ENCODE measurements at regions not wholly inside any gene's neighbourhood (a gene's known extent, or its start where the extent isn't known, plus 50 kb on each side); places are given as distances from the start of the nearest gene placed in this dataset.

DNA sequence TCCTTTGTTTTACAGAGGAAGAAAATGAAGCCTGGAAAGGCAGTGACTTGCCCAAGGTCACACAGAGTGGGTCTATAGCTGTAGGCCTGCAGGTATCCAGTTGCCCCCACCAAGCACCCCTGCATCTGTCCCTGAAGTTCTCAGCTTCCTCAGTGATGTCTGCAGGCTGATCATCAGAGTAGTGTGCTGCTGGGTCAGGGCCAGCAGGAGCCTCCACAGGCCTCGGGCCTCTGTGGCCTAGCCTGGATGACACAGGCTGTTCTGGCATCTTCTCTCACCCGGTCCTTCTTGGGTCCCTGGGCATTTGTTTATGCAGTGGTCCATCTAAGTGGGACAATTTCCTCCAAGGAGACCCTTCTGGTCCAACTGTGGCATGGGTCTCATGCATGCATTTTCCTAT is 74.8 kb upstream of the E2F8 start:
- H3K27me3 ChIP-seq = no peaks in the 10 kb centered on the region
- no peak for ATAC-seq
- WGBS, 4 donors = 70 to 88% (median 77%) methylated on average over 2 of the region's 2 CpGs
- H3K4me3 ChIP-seq = no peak overlapping the region
- intact Hi-C loops (cut with DNase I) = loop anchor here in 4 of 10 donors (10.0 kb wide), 2 partner anchors 241 to 429 kb away; no protein-coding TSS in a partner anchor
- H3K9me3 ChIP-seq = no peaks in the 10 kb centered on the region
- H3K27ac ChIP-seq = no peak overlapping the region
- peaks cover 0 to 16% (median 0%) of the 10 kb centered on the region in 12 donors for H3K4me1 ChIP-seq
- no peak for DNase-seq
- no peak for TF ChIP-seq POLR2A (IDR thresholded peaks at IDR 0.05)
- H3K36me3 ChIP-seq = no peaks in the 10 kb centered on the region

DNA sequence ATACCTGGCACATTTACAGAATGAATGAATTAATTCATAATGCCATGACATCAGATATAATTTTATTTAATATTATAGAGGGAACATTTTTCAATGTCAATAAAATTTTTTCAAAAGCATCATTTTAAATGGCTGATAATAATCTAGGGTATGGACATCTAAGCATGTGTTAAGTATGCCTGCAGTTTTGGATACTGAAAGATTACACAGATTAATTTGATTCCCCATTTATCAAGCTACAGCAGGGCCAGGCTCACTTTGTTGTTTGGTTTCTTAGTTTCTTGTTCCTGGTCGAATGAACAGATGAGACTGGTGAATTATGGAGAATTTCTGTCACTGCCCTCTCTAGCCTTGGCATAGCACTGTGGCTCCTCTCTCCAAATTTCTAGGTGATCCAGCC is 72.4 kb upstream of the E2F8 start:
- Histone ChIP-seq H3K9me3 (no peaks in the 10 kb centered on the region), H3K4me3 (no peak overlapping the region), H3K27me3 (no peaks in the 10 kb centered on the region), H3K36me3 (no peaks in the 10 kb centered on the region), H3K4me1 (peaks cover 0 to 16% (median 0%) of the 10 kb centered on the region in 12 donors), H3K27ac (no peak overlapping the region)
- WGBS, 4 donors = 62 to 83% (median 65%) methylated on average over 1 of the region's 1 CpG
- DNase-seq (no peak), ATAC-seq (no peak)
- intact Hi-C loops (cut with DNase I) = loop anchor here in 7 of 10 donors (2.0 to 10.0 kb wide), 4 partner anchors 238 to 432 kb away; no protein-coding TSS in a partner anchor
- TF ChIP-seq, protein P1, sequence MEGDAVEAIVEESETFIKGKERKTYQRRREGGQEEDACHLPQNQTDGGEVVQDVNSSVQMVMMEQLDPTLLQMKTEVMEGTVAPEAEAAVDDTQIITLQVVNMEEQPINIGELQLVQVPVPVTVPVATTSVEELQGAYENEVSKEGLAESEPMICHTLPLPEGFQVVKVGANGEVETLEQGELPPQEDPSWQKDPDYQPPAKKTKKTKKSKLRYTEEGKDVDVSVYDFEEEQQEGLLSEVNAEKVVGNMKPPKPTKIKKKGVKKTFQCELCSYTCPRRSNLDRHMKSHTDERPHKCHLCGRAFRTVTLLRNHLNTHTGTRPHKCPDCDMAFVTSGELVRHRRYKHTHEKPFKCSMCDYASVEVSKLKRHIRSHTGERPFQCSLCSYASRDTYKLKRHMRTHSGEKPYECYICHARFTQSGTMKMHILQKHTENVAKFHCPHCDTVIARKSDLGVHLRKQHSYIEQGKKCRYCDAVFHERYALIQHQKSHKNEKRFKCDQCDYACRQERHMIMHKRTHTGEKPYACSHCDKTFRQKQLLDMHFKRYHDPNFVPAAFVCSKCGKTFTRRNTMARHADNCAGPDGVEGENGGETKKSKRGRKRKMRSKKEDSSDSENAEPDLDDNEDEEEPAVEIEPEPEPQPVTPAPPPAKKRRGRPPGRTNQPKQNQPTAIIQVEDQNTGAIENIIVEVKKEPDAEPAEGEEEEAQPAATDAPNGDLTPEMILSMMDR (IDR thresholded peaks at IDR 0.05) = no peak
- no peak for TF ChIP-seq POLR2A (IDR thresholded peaks at IDR 0.05)

GRCh38 chr11:19311308-19312030 is 70.7 kb upstream of the E2F8 start:
- H3K9me3 ChIP-seq = no peaks in the 10 kb centered on the region
- DNase-seq = peak; percentile 47 to 66 (median 60)
- TF ChIP-seq POLR2A (IDR thresholded peaks at IDR 0.05) = no peak
- TF ChIP-seq, protein P1 (IDR thresholded peaks at IDR 0.05) = peak; percentile 70 to 86 (median 81)
- intact Hi-C loops (cut with DNase I) = loop anchor here (1.0 to 10.0 kb wide), 5 partner anchors 237 to 433 kb away; no protein-coding TSS in a partner anchor
- no peaks in the 10 kb centered on the region for H3K36me3 ChIP-seq
- peak; percentile 56 to 88 (median 80) for ATAC-seq
- no peak overlapping the region for H3K4me3 ChIP-seq
- H3K27ac ChIP-seq = no peak overlapping the region
- no peaks in the 10 kb centered on the region for H3K27me3 ChIP-seq
- H3K4me1 ChIP-seq = peaks cover 0 to 10% (median 0%) of the 10 kb centered on the region in 12 donors
- 31 to 34% (median 33%) methylated on average over 3 of the region's 3 CpGs for WGBS, 4 donors

GRCh38 chr11:19307498-19307897 is 66.8 kb upstream of the E2F8 start:
- ATAC-seq (no peak), DNase-seq (no peak)
- WGBS, 4 donors = 43 to 69% (median 66%) methylated on average over 6 of the region's 6 CpGs
- no peak overlapping the region for H3K4me3 ChIP-seq
- TF ChIP-seq, protein P1 (IDR thresholded peaks at IDR 0.05) = no peak
- TF ChIP-seq POLR2A (IDR thresholded peaks at IDR 0.05) = no peak
- no peaks in the 10 kb centered on the region for H3K9me3 ChIP-seq
- no peaks in the 10 kb centered on the region for H3K27me3 ChIP-seq
- H3K27ac ChIP-seq = no peak overlapping the region
- intact Hi-C loops (cut with DNase I) = loop anchor here in 1 of 10 donors (2.0 kb wide), 1 partner anchor 23 kb away; no protein-coding TSS in a partner anchor
- H3K4me1 ChIP-seq = peaks cover 0 to 8% (median 0%) of the 10 kb centered on the region in 12 donors
- H3K36me3 ChIP-seq = no peaks in the 10 kb centered on the region
